Vagina (tissue), 2 donors: ENCODE measurements at regions not wholly inside any gene's neighbourhood (a gene's known extent, or its start where the extent isn't known, plus 50 kb on each side); places are given as distances from the start of the nearest gene placed in this dataset.

Experiments
- CTCF ChIP-seq, 3 experiments: fragments of 450-650 bp in 2 of 3; fragments of 200-600 bp in 1 of 3; sonication (generic) in 1 of 3; IDR thresholded peaks; one replicate each; pipeline ENCODE4 v1.5.1; 2017 to 2019; ENCODE audit warnings: antibody characterized with exemption in 3 of 3, mild to moderate bottlenecking in 2 of 3, moderate library complexity in 2 of 3
- POLR2A ChIP-seq, 2 donors: fragments of 450-650 bp; IDR thresholded peaks; one replicate each; pipeline ENCODE4 v1.6.1; 2017; ENCODE audit warnings: antibody characterized with exemption in 2 of 2, mild to moderate bottlenecking in 2 of 2, moderate library complexity in 2 of 2
- POLR2AphosphoS5 ChIP-seq, 2 donors: sonication (generic); formaldehyde crosslinking; IDR thresholded peaks; one replicate each; pipeline ENCODE4 v1.9.0; 2017; ENCODE audit warnings: antibody characterized with exemption in 2 of 2, mild to moderate bottlenecking in 2 of 2, low read depth in 1 of 2; ENCODE audit not compliant: insufficient read depth in 1 of 2

GRCh38 chr18:39842366-39842914, 2112.6 kb upstream of the PIK3C3 start:
- TF ChIP-seq CTCF (IDR thresholded peaks at IDR 0.05) (no peak), POLR2A (IDR thresholded peaks at IDR 0.05) (no peak), POLR2AphosphoS5 (IDR thresholded peaks at IDR 0.05; ENCODE audit: insufficient read depth in 1 of 2, low read depth in 1 of 2) (no peak)
